T-helper 2 cell treated with Interferon-gamma antibody and Interleukin-4, amounts not matched to agents 5 μg/mL and 100 μg/mL, for 36 hours (primary cell): ENCODE measurements at regions not wholly inside any gene's neighbourhood (a gene's known extent, or its start where the extent isn't known, plus 50 kb on each side); places are given as distances from the start of the nearest gene placed in this dataset.
"Not testable (repeated sequence)": the region's sequence is repeated elsewhere in the genome, so short reads cannot be mapped to it uniquely, and the experiment has no call there.

Source experiments
- DNase-seq: peaks from one replicate; pipeline ENCODE4 v3.0.0; 2021; ENCODE audit warnings: low spot score
- H3K27ac Mint-ChIP-seq: one replicate; pipeline ENCODE4 v1.8.0; 2021; ENCODE audit warnings: mild to moderate bottlenecking, mixed read lengths
- H3K27me3 Mint-ChIP-seq: one replicate; pipeline ENCODE4 v1.8.0; 2021; ENCODE audit warnings: low read depth, mixed read lengths
- H3K36me3 Mint-ChIP-seq: one replicate; pipeline ENCODE4 v1.8.0; 2021; ENCODE audit warnings: low read depth, mixed read lengths
- H3K4me1 Mint-ChIP-seq: one replicate; pipeline ENCODE4 v1.8.0; 2021; ENCODE audit warnings: low read depth, mixed read lengths
- H3K4me3 Mint-ChIP-seq: one replicate; pipeline ENCODE4 v1.8.0; 2022; ENCODE audit warnings: mild to moderate bottlenecking, moderate library complexity, mixed read lengths
- H3K9me3 Mint-ChIP-seq: one replicate; pipeline ENCODE4 v1.8.0; 2021; ENCODE audit warnings: mixed read lengths

- peaks cover 11% of the 10 kb centered on the region for H3K27me3 Mint-ChIP-seq
- no peaks in the 10 kb centered on the region for H3K4me1 Mint-ChIP-seq
- H3K36me3 Mint-ChIP-seq = no peaks in the 10 kb centered on the region
- DNase-seq = no peak
- peaks cover 4% of the 10 kb centered on the region for H3K9me3 Mint-ChIP-seq
- H3K4me3 Mint-ChIP-seq = no peak overlapping the region
- no peak overlapping the region for H3K27ac Mint-ChIP-seq
Measured at GRCh38 chr5:68846828-68847227, 247.0 kb upstream of the SLC30A5 start.

GRCh38 chr5:68848091-68848490, 245.7 kb upstream of the SLC30A5 start:
- Mint-ChIP-seq H3K4me3 (no peak overlapping the region), H3K9me3 (peaks cover 5% of the 10 kb centered on the region), H3K27me3 (peaks cover 8% of the 10 kb centered on the region)

GRCh38 chr5:68849103-68849502, 244.7 kb upstream of the SLC30A5 start:
- no peak overlapping the region for H3K27ac Mint-ChIP-seq
- H3K36me3 Mint-ChIP-seq = no peaks in the 10 kb centered on the region
- peaks cover 10% of the 10 kb centered on the region for H3K9me3 Mint-ChIP-seq
- no peak for DNase-seq
- H3K4me3 Mint-ChIP-seq = no peak overlapping the region
- no peaks in the 10 kb centered on the region for H3K4me1 Mint-ChIP-seq
- H3K27me3 Mint-ChIP-seq = peaks cover 8% of the 10 kb centered on the region

More at GRCh38 chr5:68848091-68848490, 245.7 kb upstream of the SLC30A5 start:
- H3K36me3 Mint-ChIP-seq = no peaks in the 10 kb centered on the region
- H3K27ac Mint-ChIP-seq = no peak overlapping the region
- DNase-seq = no peak
- no peaks in the 10 kb centered on the region for H3K4me1 Mint-ChIP-seq

- H3K27me3 Mint-ChIP-seq = peaks cover 8% of the 10 kb centered on the region
- H3K36me3 Mint-ChIP-seq = no peaks in the 10 kb centered on the region
- no peak overlapping the region for H3K4me3 Mint-ChIP-seq
- no peaks in the 10 kb centered on the region for H3K4me1 Mint-ChIP-seq
- DNase-seq = no peak
- H3K9me3 Mint-ChIP-seq = peaks cover 10% of the 10 kb centered on the region
- no peak overlapping the region for H3K27ac Mint-ChIP-seq
Measured at GRCh38 chr5:68849906-68850305, 243.9 kb upstream of the SLC30A5 start.

GRCh38 chr5:68861099-68861498, 232.7 kb upstream of the SLC30A5 start:
- Mint-ChIP-seq H3K27me3 (peaks cover 13% of the 10 kb centered on the region), H3K4me1 (no peaks in the 10 kb centered on the region), H3K27ac (no peak overlapping the region)

GRCh38 chr5:68862560-68862959, 231.3 kb upstream of the SLC30A5 start:
- Mint-ChIP-seq H3K36me3 (peaks cover 2% of the 10 kb centered on the region), H3K4me3 (no peak overlapping the region), H3K27me3 (peaks cover 13% of the 10 kb centered on the region)

More at GRCh38 chr5:68861099-68861498, 232.7 kb upstream of the SLC30A5 start:
- peaks cover 2% of the 10 kb centered on the region for H3K36me3 Mint-ChIP-seq
- no peak overlapping the region for H3K4me3 Mint-ChIP-seq
- peaks cover 28% of the 10 kb centered on the region for H3K9me3 Mint-ChIP-seq
- DNase-seq = no peak

GRCh38 chr5:68865192-68865591, 228.6 kb upstream of the SLC30A5 start:
- not testable (repeated sequence) for H3K4me3 Mint-ChIP-seq, H3K4me1 Mint-ChIP-seq, H3K36me3 Mint-ChIP-seq, DNase-seq, H3K27ac Mint-ChIP-seq
- H3K27me3 Mint-ChIP-seq = peaks cover 22% of the 10 kb centered on the region
- H3K9me3 Mint-ChIP-seq = peaks cover 20% of the 10 kb centered on the region

More at GRCh38 chr5:68862560-68862959, 231.3 kb upstream of the SLC30A5 start:
- no peak overlapping the region for H3K27ac Mint-ChIP-seq
- DNase-seq = no peak
- no peaks in the 10 kb centered on the region for H3K4me1 Mint-ChIP-seq
- H3K9me3 Mint-ChIP-seq = peaks cover 20% of the 10 kb centered on the region

GRCh38 chr5:68872088-68872839, 221.6 kb upstream of the SLC30A5 start:
- H3K27me3 Mint-ChIP-seq = peaks cover 9% of the 10 kb centered on the region

GRCh38 chr5:68873198-68873597, 220.6 kb upstream of the SLC30A5 start:
- Mint-ChIP-seq H3K27me3 (peaks cover 5% of the 10 kb centered on the region), H3K36me3 (no peaks in the 10 kb centered on the region), H3K27ac (no peak overlapping the region), H3K4me1 (peaks cover 10% of the 10 kb centered on the region), H3K9me3 (peaks cover 3% of the 10 kb centered on the region), H3K4me3 (no peak overlapping the region)
- no peak for DNase-seq

More at GRCh38 chr5:68872088-68872839, 221.6 kb upstream of the SLC30A5 start:
- Mint-ChIP-seq H3K4me1 (peaks cover 10% of the 10 kb centered on the region), H3K4me3 (no peak overlapping the region), H3K36me3 (no peaks in the 10 kb centered on the region), H3K9me3 (peaks cover 3% of the 10 kb centered on the region), H3K27ac (no peak overlapping the region)
- DNase-seq = no peak

GRCh38 chr5:68875351-68875750, 218.5 kb upstream of the SLC30A5 start:
- Mint-ChIP-seq H3K27ac (no peak overlapping the region), H3K36me3 (no peaks in the 10 kb centered on the region), H3K4me1 (peaks cover 10% of the 10 kb centered on the region), H3K4me3 (no peak overlapping the region), H3K27me3 (no peaks in the 10 kb centered on the region), H3K9me3 (no peaks in the 10 kb centered on the region)
- no peak for DNase-seq

- DNase-seq = no peak
- peaks cover 4% of the 10 kb centered on the region for H3K36me3 Mint-ChIP-seq
- peak overlapping the region; percentile 40 for H3K4me3 Mint-ChIP-seq
- peak overlapping the region; percentile 65 for H3K27ac Mint-ChIP-seq
- H3K9me3 Mint-ChIP-seq = peaks cover 17% of the 10 kb centered on the region
- no peaks in the 10 kb centered on the region for H3K27me3 Mint-ChIP-seq
- peaks cover 37% of the 10 kb centered on the region for H3K4me1 Mint-ChIP-seq
Measured at GRCh38 chr5:68883436-68883835, 210.4 kb upstream of the SLC30A5 start.

GRCh38 chr5:68884144-68884754, 209.6 kb upstream of the SLC30A5 start:
- peaks cover 37% of the 10 kb centered on the region for H3K4me1 Mint-ChIP-seq
- peak overlapping the region; percentile 62 for H3K4me3 Mint-ChIP-seq
- peak overlapping the region; percentile 77 for H3K27ac Mint-ChIP-seq
- H3K9me3 Mint-ChIP-seq = peaks cover 17% of the 10 kb centered on the region
- H3K27me3 Mint-ChIP-seq = no peaks in the 10 kb centered on the region
- DNase-seq = peak; percentile 32
- peaks cover 4% of the 10 kb centered on the region for H3K36me3 Mint-ChIP-seq

- no peak overlapping the region for H3K27ac Mint-ChIP-seq
- DNase-seq = no peak
- no peaks in the 10 kb centered on the region for H3K27me3 Mint-ChIP-seq
Measured at GRCh38 chr5:68884883-68885282, 208.9 kb upstream of the SLC30A5 start.

GRCh38 chr5:68886814-68887213, 207.0 kb upstream of the SLC30A5 start:
- peak overlapping the region; percentile 22 for H3K4me3 Mint-ChIP-seq
- no peak for DNase-seq

More at GRCh38 chr5:68884883-68885282, 208.9 kb upstream of the SLC30A5 start:
- Mint-ChIP-seq H3K36me3 (peaks cover 10% of the 10 kb centered on the region), H3K4me1 (peaks cover 42% of the 10 kb centered on the region), H3K9me3 (peaks cover 23% of the 10 kb centered on the region), H3K4me3 (no peak overlapping the region)

More at GRCh38 chr5:68886814-68887213, 207.0 kb upstream of the SLC30A5 start:
- Mint-ChIP-seq H3K27me3 (no peaks in the 10 kb centered on the region), H3K27ac (peak overlapping the region; percentile 32), H3K4me1 (peaks cover 57% of the 10 kb centered on the region), H3K9me3 (peaks cover 16% of the 10 kb centered on the region), H3K36me3 (peaks cover 13% of the 10 kb centered on the region)
